Left kidney (tissue), 1 donor: ENCODE measurements at regions not wholly inside any gene's neighbourhood (a gene's known extent, or its start where the extent isn't known, plus 50 kb on each side); places are given as distances from the start of the nearest gene placed in this dataset.
A peak's percentile ranks its signal among the peaks of the same experiment; 100 is the strongest.
"Not testable (repeated sequence)": the region's sequence is repeated elsewhere in the genome, so short reads cannot be mapped to it uniquely, and the experiment has no call there.

Source experiments
- DNase-seq: peaks from one replicate; pipeline ENCODE4 v3.0.0-alpha.2; 2013

- DNase-seq = no peak
Observed at GRCh38 chr4:159003420-159004253, 99.2 kb upstream of the RAPGEF2 start.

- no peak for DNase-seq
Observed at GRCh38 chr4:159006202-159006601, 96.7 kb upstream of the RAPGEF2 start.

- DNase-seq = no peak
Observed at GRCh38 chr4:159008671-159009070, 94.2 kb upstream of the RAPGEF2 start.

- DNase-seq = no peak
Observed at GRCh38 chr4:159009521-159009920, 93.4 kb upstream of the RAPGEF2 start.

- no peak for DNase-seq
Observed at GRCh38 chr4:159010100-159010499, 92.8 kb upstream of the RAPGEF2 start.

GRCh38 chr4:159010563-159011260 is 92.2 kb upstream of the RAPGEF2 start:
- no peak for DNase-seq

GRCh38 chr4:159012381-159012780 is 90.5 kb upstream of the RAPGEF2 start:
- DNase-seq = no peak

- DNase-seq = no peak
Observed at GRCh38 chr4:159013692-159014091, 89.2 kb upstream of the RAPGEF2 start.

- no peak for DNase-seq
Observed at GRCh38 chr4:159014859-159015258, 88.0 kb upstream of the RAPGEF2 start.

GRCh38 chr4:159015841-159016240 is 87.0 kb upstream of the RAPGEF2 start:
- DNase-seq = no peak

GRCh38 chr4:159016593-159017024 is 86.3 kb upstream of the RAPGEF2 start:
- peak; percentile 47 for DNase-seq

GRCh38 chr4:159017323-159018026 is 85.4 kb upstream of the RAPGEF2 start:
- no peak for DNase-seq

- DNase-seq = no peak
Observed at GRCh38 chr4:159018062-159018629, 84.7 kb upstream of the RAPGEF2 start.

- no peak for DNase-seq
Observed at GRCh38 chr4:159019356-159019755, 83.5 kb upstream of the RAPGEF2 start.

- DNase-seq = no peak
Observed at GRCh38 chr4:159021597-159022385, 81.1 kb upstream of the RAPGEF2 start.

GRCh38 chr4:159023741-159024140 is 79.1 kb upstream of the RAPGEF2 start:
- no peak for DNase-seq

- DNase-seq = no peak
Observed at GRCh38 chr4:159024266-159024665, 78.6 kb upstream of the RAPGEF2 start.

- no peak for DNase-seq
Observed at GRCh38 chr4:159024828-159025227, 78.1 kb upstream of the RAPGEF2 start.

GRCh38 chr4:159026329-159026728 is 76.5 kb upstream of the RAPGEF2 start:
- DNase-seq = no peak

- no peak for DNase-seq
Observed at GRCh38 chr4:159027535-159027934, 75.3 kb upstream of the RAPGEF2 start.

GRCh38 chr4:159029481-159029880 is 73.4 kb upstream of the RAPGEF2 start:
- DNase-seq = no peak

GRCh38 chr4:159030297-159030696 is 72.6 kb upstream of the RAPGEF2 start:
- not testable (repeated sequence) for DNase-seq
